Gastrocnemius medialis (tissue), 4 donors: ENCODE measurements at regions not wholly inside any gene's neighbourhood (a gene's known extent, or its start where the extent isn't known, plus 50 kb on each side); places are given as distances from the start of the nearest gene placed in this dataset.

Source experiments
- POLR2A ChIP-seq, 2 donors: fragments of 450-650 bp; IDR thresholded peaks; one replicate each; pipeline ENCODE4 v1.6.1; 2017; ENCODE audit warnings: antibody characterized with exemption in 2 of 2, mild to moderate bottlenecking in 2 of 2, moderate library complexity in 2 of 2
- TF ChIP-seq, protein P1 (sequence below), 5 experiments: fragments of 450-650 bp in 3 of 5; fragments of 200-600 bp in 2 of 5; sonication (generic) in 2 of 5; IDR thresholded peaks in 4 of 5; conservative IDR thresholded peaks in 1 of 5; 1 replicate in 4 of 5; 2 replicates in 1 of 5; pipeline ENCODE4 v1.5.1; 2016 to 2019; ENCODE audit warnings: antibody characterized with exemption in 5 of 5, mild to moderate bottlenecking in 3 of 5, moderate library complexity in 3 of 5

DNA sequence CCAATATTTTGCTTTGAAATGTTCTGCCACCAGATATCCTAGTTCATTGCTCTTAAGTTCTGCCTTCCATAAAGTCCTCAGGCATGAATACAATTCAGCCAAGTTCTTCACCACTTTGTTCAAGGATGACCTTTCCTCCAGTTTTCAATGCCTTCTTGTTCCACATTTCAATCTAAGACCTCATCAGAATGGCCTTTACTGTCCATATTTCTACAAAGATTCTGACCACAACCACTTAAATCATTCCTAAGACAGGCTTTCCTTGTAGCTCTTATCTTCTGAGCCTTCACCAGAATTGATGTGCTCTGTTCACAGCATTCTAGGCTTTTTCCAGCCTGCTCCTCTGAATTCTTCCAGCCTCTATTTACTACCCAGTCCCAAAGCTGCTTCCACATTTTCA lies 319.0 kb downstream of the HACE1 start:
- TF ChIP-seq, protein P1, sequence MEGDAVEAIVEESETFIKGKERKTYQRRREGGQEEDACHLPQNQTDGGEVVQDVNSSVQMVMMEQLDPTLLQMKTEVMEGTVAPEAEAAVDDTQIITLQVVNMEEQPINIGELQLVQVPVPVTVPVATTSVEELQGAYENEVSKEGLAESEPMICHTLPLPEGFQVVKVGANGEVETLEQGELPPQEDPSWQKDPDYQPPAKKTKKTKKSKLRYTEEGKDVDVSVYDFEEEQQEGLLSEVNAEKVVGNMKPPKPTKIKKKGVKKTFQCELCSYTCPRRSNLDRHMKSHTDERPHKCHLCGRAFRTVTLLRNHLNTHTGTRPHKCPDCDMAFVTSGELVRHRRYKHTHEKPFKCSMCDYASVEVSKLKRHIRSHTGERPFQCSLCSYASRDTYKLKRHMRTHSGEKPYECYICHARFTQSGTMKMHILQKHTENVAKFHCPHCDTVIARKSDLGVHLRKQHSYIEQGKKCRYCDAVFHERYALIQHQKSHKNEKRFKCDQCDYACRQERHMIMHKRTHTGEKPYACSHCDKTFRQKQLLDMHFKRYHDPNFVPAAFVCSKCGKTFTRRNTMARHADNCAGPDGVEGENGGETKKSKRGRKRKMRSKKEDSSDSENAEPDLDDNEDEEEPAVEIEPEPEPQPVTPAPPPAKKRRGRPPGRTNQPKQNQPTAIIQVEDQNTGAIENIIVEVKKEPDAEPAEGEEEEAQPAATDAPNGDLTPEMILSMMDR (IDR thresholded peaks at IDR 0.05 in 4 of 5, conservative IDR thresholded peaks at IDR 0.05 in 1 of 5), result no peak
- no peak for TF ChIP-seq POLR2A (IDR thresholded peaks at IDR 0.05)
